HG02852 (cell line): ENCODE measurements at regions not wholly inside any gene's neighbourhood (a gene's known extent, or its start where the extent isn't known, plus 50 kb on each side); places are given as distances from the start of the nearest gene placed in this dataset.
"Not testable (repeated sequence)": the region's sequence is repeated elsewhere in the genome, so short reads cannot be mapped to it uniquely, and the experiment has no call there.

ENCODE experiments used
- ATAC-seq: cut with Tn5 transposase; IDR thresholded peaks from one replicate; pipeline ENCODE4 v1.9.1; 2021; ENCODE audit warnings: mild to moderate bottlenecking, moderate library complexity; ENCODE audit not compliant: unreplicated experiment

- no peak for ATAC-seq
These were observed 109.4 kb downstream of the TMEM30B start for GRCh38 chr14:61171727-61172126.

- ATAC-seq = no peak
These were observed 113.0 kb downstream of the TMEM30B start for GRCh38 chr14:61168141-61168540.

- ATAC-seq = no peak
These were observed 113.5 kb downstream of the TMEM30B start for GRCh38 chr14:61167642-61168041.

- ATAC-seq = no peak
These were observed 120.3 kb downstream of the TMEM30B start for GRCh38 chr14:61160798-61161197.

GRCh38 chr14:61154641-61155040, 126.5 kb downstream of the TMEM30B start:
- ATAC-seq = no peak

- ATAC-seq = no peak
These were observed 127.1 kb downstream of the TMEM30B start for GRCh38 chr14:61153914-61154545.

- ATAC-seq = no peak
These were observed 127.7 kb downstream of the TMEM30B start for GRCh38 chr14:61153431-61153830.

GRCh38 chr14:61152851-61153364, 128.2 kb downstream of the TMEM30B start:
- ATAC-seq = no peak

- no peak for ATAC-seq
These were observed 129.9 kb downstream of the TMEM30B start for GRCh38 chr14:61151251-61151650.

- no peak for ATAC-seq
These were observed 130.3 kb downstream of the TMEM30B start for GRCh38 chr14:61150851-61151250.

- no peak for ATAC-seq
These were observed 131.2 kb downstream of the TMEM30B start for GRCh38 chr14:61149896-61150295.

- ATAC-seq = no peak
These were observed 132.3 kb downstream of the TMEM30B start for GRCh38 chr14:61148742-61149350.

GRCh38 chr14:61147831-61148549, 133.1 kb downstream of the TMEM30B start:
- no peak for ATAC-seq

GRCh38 chr14:61147381-61147821, 133.7 kb downstream of the TMEM30B start:
- ATAC-seq = no peak

GRCh38 chr14:61146899-61147298, 134.2 kb downstream of the TMEM30B start:
- ATAC-seq = no peak

- ATAC-seq = no peak
These were observed 135.1 kb downstream of the TMEM30B start for GRCh38 chr14:61145903-61146481.

GRCh38 chr14:61145034-61145902, 135.9 kb downstream of the TMEM30B start:
- no peak for ATAC-seq

GRCh38 chr14:61144117-61145033, 136.8 kb downstream of the TMEM30B start:
- not testable (repeated sequence) for ATAC-seq

GRCh38 chr14:61140872-61141271, 140.3 kb downstream of the TMEM30B start:
- ATAC-seq = no peak
